Activated CD8-positive, alpha-beta memory T cell treated with anti-CD3 and anti-CD28 coated beads for 36 hours (primary cell): ENCODE measurements at regions not wholly inside any gene's neighbourhood (a gene's known extent, or its start where the extent isn't known, plus 50 kb on each side); places are given as distances from the start of the nearest gene placed in this dataset.

Source experiments
- CTCF ChIA-PET: fragments of 350-600 bp; sonication (Branson Sonifier 250); formaldehyde crosslinking; loops from one replicate; lab custom pipeline; 2021; ENCODE audit warnings: antibody characterized with exemption; lab: Charles Lee
- POLR2A ChIA-PET: fragments of 350-600 bp; sonication (Branson Sonifier 250); formaldehyde crosslinking; loops from one replicate; lab custom pipeline; 2021; ENCODE audit warnings: antibody characterized with exemption; lab: Charles Lee

DNA sequence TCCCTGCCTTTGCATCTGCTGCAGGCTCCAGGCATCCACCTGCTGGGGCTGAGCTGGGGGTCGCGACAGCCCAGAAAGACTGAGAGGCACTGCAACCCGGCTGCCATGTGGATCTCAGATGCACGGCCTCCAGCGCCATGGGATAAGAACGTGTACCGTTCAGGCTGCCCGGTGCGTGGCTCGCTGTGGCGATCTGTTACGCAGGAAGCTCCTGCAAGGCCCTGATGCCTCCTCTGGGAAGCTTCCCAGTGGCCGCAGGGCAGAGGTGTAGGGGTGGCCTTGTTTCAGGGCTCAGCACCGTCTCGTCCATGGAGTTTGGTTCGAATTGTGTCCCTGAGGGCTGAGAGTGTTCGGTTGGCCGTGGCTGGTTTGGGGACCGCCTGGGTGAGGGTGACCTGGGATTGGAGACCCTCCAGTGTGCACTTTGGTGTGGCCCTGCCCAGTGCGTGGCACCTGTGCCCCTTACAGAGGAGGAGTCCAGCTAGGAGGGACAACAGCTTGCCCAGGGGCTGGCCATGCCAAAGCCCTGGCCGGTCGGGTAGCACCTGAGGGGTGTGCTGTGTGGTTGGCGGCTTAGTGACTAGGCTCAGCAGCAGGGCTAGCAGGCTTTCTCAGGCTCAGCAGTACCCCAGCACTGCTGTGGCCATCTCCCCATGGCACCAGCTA, 1184.5 kb downstream of the BRD1 start:
- CTCF ChIA-PET = no interaction called here
- POLR2A ChIA-PET = no interaction called here

DNA sequence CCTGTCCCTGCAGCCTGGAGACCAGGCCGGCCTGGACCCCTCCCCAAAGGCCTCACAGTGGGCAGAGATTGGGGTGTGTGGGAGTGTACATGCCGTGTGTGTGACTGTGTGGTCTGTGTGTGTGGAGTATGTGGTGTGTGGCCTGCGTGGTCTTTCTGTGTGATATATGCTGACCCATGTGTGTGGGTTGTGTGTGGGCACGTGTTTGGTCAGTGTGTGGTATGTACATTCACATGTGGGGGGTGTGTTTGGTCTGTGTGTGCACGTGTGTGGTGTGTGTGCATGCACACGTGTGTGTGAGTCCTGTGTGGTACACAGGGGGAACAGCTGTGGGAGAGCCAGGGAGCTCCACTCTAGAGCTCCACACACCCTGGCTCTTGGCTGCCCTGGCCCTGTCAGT, 1185.1 kb downstream of the BRD1 start:
- CTCF ChIA-PET = no interaction called here
- POLR2A ChIA-PET = no interaction called here

DNA sequence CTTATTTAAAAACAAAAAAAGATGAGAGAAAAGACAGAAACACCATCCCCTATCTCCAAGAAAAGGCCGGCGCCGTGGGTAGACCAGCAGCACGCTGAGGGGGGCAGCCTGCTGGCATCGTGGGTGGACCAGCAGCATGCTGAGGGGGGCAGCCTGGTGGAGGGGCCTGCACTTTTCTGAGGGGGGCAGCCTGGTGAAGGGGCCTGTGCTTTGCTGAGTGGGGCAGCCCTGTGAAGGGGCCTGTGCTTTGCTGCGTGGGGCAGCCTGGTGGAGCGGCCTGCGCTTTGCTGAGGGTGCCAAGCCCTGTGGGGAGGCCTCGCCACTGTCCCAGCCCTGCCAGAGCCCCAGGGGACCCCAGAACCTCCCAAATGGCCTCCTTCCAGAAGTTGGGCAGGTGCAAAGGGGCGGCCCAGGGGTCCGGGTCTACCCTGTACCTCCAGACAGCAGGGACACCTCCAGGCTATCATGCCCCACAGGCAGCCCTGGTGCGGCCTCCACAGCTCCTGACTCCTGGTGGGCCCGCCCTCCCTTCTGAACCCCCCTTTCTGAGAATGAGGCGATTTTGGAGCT, 1185.7 kb downstream of the BRD1 start:
- ChIA-PET POLR2A (no interaction called here), CTCF (no interaction called here)

DNA sequence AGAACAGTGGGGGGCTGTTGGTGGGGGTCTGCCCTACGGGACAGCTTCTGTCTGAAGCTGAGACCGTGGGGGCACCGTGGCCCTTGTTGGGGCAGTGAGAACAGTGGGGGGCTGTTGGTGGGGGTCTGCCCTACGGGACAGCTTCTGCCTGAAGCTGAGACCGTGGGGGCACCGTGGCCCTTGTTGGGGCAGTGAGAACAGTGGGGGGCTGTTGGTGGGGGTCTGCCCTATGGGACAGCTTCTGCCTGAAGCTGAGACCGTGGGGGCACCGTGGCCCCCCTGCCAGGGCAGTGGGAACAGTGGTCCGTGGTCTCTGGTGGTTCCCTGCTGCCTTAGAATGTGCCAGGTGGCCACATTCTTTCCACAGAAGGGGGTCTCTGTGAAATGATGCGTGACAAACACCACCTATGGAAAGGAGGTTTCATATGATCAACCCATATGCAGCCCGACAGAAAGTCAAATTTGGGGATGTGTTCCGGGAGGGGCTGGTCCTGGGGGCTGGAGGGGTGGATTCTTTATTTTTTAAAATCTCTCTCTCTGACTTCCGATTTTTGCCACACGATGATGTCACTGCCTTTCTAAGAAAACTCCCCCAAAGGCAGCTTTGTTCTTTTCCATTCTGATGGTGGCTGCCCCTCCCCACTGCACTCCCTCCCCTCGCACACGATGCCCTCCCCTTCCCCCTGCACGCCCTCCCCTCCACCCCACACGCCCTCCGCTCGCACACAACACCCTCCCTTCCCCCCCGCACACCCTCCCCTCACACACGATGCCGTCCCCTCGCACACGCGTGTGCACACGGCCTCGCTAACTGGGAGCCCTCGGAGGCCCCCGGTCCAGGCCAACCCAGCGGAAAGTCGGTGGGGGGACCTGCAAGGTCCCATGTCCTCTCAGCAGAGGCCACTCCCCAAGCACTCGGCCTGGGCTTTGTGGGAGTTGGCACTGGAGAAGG, 1186.5 kb downstream of the BRD1 start:
- ChIA-PET CTCF (no interaction called here), POLR2A (no interaction called here)

DNA sequence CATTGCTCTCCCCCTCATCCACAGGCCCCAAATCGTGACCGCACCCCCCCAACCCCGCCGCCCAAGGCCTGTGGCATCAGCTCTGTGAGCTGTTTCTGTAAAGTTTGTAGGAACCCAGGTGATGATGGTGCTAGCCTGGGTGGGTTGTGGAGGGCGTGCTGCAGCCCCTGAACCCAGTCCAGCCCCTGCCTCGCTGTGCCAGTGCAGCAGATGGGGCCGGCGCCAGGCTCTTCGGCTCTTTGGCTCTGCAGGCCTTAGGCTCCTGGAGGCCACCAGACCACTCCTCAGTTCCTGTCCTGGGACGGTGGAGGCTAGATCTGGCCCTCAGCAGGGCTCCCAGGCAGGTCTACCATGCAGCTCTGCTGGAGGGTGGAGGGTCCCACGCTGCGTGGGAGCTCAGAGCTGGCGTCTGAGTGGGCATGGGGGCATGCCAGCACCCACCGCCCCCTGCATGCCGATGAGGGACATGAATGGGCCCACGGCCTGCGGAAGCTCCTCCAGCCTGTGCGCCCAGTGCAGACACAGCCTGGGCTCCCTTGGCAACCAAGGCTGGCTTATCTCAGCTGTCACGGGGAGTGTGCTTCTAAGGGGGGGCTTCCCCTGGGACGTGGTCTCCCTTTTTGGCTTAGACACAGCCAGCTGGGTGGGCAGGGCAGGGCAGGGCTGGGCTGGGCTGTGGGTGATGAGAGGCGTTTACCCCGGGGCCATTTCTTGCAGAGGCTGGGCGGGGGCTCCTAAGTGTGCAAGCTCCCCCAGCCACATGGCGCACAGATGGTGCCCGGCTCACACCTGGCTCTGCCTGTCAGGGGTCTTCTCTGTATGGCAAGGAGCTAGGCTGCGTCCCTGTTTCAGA, 1187.6 kb downstream of the BRD1 start:
- ChIA-PET POLR2A (no interaction called here), CTCF (no interaction called here)

DNA sequence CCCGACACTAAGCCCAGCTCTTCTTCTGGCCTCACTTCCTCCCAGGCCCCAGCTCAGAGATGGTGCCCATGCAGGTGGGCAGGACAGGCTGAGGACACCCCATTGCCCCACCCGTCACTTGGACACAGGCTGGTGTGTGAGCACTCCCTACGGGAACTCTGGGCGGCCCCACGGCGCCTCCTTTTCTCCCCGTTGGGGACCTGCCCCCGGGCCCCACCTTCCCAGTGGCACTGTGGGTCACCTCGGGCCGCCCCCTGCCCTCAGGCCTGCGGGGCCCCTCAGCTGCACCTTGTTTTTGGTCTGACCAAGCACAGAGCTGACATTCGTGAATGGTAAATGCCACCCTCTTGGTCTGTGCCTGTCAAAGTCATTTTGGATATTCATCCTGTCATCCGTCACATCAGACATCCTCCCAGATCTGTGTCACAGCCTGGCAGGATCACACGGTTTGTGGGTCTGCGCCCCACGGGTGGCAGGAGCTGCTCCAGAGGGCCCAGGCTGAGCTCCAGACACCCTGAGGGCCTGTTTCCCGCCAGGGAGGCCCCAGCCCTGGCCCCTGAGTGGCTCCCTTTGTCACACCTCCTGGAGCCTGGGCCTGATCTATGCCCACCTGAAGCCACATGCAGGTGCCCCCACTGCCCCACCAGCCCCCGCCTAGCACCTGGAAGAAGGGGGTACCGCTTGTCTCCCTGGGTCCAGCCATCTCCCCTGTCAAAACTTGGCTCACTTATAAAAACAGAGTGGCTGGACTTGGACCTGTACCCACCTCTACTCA, 1188.5 kb downstream of the BRD1 start:
- ChIA-PET CTCF (no interaction called here), POLR2A (no interaction called here)

DNA sequence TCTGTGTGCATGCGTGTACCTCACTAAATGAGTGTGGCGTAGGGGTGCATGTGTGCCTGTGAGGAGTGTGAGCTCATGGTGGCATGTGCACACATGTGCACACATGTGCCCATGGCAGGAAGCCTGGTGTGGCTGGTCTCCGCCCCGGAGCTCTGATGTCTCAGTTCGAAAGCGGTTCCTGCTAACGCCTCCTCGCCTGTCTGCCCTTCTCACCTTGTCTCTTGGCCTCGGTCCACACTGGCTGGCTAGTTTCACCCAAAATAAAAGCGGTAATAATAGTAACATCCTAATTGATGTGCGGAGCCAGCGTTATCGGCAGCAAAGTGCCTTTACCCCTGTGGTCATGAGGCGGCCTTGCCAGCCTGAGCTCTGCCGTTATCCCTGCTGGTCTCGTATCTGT, 1190.4 kb downstream of the BRD1 start:
- CTCF ChIA-PET = no interaction called here
- POLR2A ChIA-PET = no interaction called here

DNA sequence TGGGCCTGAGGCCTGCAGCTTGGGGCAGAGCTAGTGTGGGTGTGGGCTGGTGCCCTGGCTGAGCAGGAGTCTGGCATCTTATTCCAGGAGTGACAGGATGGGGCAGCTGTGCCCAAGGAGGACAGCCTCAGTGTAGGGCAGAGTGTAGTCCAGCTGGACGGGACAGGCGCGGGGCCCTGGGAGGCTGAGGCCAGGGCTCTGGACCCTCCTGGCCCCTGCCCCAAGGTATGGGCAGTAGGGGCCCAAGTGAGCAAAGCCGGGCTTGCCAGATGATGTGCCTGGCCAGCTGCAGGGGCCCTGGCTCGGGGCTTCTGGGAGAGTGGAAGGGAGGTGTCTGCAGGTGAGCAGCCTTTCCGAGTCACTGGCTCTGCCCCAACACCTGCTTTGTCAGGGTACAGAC, 1190.9 kb downstream of the BRD1 start:
- ChIA-PET CTCF (no interaction called here), POLR2A (no interaction called here)

DNA sequence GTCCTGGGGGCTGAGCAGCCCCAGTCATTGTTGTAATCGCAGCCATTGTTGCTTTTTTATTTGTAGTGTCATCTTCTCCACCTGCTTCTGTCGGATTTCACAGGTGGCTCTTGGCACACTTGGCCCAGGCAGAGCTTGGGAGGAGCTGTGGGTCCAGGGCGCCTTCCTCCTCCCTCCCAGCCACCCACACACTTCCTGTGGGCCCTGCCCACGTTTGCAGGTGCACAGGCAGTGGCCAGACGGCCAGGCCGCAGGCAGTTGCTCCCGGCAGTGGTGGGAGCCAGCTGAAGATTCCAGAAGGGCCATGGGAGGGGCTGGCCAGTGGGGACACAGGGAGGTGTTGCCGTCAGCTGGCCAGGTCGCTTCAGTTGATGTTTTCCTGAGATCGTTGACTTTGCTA, 1191.9 kb downstream of the BRD1 start:
- POLR2A ChIA-PET = no interaction called here
- CTCF ChIA-PET = no interaction called here

DNA sequence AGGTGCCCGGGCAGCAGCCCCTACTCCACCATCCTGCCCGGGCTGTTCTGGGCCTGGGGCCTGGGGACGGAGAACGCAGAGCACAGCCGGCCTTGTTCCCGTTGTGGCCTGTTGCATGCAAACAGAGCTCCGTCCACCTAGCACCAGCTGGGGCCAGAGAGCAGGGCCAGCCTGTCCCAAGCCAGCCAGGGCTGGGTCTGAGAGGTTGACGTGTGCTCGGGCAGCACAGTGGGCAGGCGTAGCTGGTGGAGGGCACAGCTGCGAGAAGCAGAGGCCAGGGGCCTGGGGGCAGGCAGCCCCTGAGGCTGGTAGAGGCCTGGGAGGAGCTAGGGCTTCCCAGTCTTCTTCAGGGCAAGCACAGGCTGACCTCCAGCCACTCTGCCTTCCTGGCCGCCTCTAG, 1192.6 kb downstream of the BRD1 start:
- POLR2A ChIA-PET = no interaction called here
- CTCF ChIA-PET = no interaction called here

DNA sequence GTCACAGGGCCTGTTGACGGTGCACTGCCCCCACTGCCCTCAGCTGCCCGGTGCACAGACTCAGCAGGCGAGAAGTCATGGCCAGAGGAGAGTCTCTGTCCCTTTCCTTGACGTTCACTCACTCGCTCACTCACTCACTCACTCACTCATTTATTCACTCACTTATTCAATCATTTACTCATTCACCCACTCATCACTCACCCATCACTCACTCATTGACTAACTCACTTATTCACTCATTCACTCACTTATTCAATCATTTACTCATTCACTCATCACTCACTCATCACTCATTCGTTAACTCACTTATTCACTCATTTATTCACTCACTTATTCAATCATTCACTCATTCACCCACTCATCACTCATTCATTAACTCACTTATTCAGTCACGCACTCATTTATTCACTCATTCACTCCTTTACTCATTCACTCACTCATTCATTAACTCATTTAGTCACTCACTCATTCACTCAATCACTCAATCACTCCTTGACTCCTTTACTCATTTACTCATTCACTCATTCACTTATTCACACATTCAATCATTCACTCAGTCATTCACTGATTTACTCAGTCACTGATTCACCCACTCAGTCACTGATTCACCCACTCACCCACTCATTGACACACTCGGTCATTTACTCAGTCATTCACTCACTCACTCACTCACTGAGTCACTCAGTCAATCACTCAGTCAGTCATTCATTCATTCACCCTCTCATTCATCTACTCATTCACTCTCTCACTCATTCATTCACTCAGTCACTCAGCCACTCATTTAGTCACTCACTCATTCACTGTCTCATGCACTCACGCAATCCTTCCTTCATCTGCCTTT, 1193.5 kb downstream of the BRD1 start:
- CTCF ChIA-PET = no interaction called here

DNA sequence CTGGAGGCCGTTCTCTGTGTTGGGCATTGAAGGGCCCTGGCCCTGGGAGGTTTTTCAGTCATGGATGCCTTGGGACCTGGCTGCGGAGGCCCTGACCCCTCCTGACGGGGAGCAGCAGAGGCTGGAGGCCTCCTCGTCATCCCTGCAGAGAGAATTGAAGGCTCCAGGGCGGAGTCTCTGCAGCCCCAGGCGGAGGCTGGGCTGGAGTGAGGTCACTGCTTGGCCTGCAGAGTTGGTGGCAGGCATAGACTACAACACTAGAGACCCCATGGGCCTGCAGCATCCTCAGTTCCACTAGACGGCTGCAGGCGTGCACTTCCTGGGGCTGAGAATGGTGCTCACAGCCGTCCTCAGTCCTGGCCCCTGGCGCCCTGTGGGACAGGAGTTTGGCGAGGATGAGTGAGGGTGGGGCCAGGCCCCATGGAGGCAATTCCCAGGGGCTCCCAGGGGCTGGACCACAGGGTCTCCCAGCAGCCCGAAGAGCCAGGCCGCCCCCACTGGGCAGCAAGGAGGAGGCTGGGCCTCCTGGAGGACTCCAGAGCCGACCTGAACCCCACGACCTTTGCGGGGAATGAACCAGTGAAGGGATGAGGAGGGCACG, 1194.9 kb downstream of the BRD1 start:
- ChIA-PET POLR2A (no interaction called here), CTCF (no interaction called here)

More for the DNA sequence above, 1193.5 kb downstream of the BRD1 start:
- POLR2A ChIA-PET = no interaction called here

DNA sequence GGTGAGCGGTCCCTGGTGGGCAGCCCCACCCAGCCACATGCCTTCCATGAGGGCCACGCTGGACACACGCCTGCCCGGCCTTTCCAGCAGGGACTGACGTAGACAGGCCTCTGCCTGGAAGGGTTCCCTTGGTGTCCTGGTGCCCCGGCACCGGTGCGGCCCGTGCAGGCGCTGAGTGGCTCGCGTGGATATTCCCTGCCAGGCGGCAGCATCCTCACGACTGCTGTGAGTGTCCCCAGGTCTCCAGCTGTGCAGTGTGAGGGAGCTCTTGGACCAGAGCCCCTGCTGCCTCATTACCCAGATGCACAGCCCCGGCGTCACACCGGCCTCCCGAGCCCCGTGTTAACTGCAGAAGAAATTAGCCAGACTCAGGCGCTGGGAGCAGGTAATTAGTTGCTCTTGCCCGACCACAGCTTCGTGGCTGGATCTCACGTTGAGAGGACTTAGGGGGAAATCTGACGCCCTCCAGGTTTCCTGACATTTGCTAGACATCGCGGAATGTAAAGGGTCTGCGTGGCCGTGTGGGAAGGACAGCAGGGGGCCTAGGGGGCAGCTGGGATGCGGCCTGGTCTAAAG, 1196.3 kb downstream of the BRD1 start:
- POLR2A ChIA-PET = no interaction called here
- CTCF ChIA-PET = no interaction called here

DNA sequence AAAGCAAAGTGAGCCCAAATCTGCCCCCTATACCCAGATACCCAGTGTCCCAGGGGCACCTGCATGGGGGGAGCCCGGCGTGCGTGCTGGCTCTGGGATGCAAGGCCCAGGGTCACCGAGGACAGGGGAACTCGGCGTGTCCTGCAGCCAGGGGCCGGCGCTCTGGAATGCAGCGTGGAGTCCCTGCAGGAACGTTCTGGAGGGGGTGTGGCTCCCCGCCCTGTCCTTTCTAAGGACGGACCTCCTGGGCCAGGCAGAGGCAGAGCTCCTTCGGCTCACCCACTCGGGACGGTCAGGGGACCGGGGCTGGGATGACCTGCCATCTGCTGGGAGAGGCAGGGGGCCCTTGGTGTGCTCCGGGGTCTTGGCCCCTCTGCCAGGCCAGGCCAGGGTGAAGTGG, 1196.8 kb downstream of the BRD1 start:
- POLR2A ChIA-PET = no interaction called here
- CTCF ChIA-PET = no interaction called here

DNA sequence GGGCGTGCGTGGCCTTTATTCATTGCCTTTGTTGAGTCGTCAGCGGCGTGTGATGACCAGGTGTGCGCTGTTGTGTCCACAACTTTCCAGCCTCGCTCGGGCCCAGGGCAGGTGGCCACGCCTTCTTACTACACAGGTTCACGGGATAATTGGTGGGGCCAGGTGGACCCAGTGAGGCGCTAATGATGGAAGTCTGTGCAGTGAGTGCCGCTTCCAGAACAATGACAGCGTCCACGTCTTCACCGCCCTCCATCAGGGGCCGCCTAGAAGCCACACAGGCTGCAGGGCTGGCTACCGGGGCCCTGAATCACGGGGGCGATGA, 1197.3 kb downstream of the BRD1 start:
- ChIA-PET POLR2A (no interaction called here), CTCF (no interaction called here)

DNA sequence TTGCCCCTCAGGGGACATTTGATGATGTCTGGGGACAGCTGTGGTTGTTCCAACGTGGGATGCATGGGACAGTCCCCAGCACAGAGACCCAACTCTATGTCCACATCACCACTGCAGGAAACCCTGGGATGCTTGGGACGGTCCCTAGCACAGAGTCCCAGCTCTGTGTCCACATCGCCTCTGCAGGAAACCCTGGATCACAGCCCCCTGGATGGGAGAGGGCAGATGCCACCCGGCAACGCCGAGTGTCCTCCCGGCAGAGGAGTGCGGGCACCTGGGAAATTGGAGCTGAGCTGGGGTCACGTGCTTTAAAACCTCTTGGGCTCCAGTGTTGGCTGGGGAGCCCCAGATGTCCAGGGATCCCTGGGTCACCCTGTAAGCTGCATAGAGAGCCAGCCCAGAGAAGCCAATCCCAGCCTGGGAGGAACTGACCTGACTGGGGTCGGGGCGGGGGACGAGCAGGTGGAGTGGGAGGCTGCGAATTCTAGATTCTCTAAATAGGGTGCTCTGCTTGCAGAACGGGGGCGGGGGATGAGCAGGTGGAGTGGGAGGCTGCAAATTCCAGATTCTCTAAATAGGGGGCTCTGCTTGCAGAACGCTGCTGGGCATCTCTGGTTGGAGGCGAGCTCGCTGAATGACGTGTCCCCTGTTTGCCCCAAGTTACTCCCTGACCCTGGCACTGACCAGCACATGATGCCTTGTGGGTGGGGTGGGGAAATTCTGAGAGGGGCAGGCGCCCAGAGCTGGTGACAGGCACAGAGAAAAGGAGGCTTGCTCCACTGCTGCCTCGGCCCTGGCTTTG, 1197.8 kb downstream of the BRD1 start:
- POLR2A ChIA-PET = no interaction called here
- CTCF ChIA-PET = no interaction called here
